ENCODE measurements at regions not wholly inside any gene's neighbourhood (a gene's known extent, or its start where the extent isn't known, plus 50 kb on each side); places are given as distances from the start of the nearest gene placed in this dataset.

DNA sequence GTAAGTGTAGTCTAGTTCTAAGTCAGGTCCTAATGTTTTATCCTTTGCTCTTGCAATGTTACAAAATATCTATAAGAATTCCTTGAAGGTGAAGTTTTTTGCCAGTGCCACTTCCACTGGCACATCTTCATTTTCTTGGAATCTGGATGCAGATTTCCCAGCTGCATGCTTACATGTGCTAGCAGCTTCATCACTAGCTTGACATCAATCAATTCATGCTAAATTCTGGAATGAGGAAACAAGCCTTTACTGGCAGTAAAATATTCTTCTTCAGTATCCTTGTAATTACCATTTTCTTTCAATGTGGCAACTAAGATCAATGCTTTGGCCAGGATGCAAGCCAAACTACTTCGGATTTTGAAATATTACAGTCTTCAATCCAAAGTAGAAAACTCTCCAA, 200.6 kb upstream of the SIX2 start:
- TF ChIP-seq HNF4A (conservative IDR thresholded peaks at IDR 0.05) (no peak), NR2F2 (IDR thresholded peaks at IDR 0.05) (no peak), YY1 (IDR thresholded peaks at IDR 0.05) (no peak), MAX (IDR thresholded peaks at IDR 0.05) (no peak), TAF1 (conservative IDR thresholded peaks at IDR 0.05) (no peak), EGR1 (IDR thresholded peaks at IDR 0.05; ENCODE audit: low read depth in 2 of 2) (no peak), JUND (IDR thresholded peaks at IDR 0.05) (no peak), ZBTB33 (IDR thresholded peaks at IDR 0.05) (no peak), HNF4G (IDR thresholded peaks at IDR 0.05) (no peak), RAD21 (IDR thresholded peaks at IDR 0.05) (no peak), FOXA2 (IDR thresholded peaks at IDR 0.05) (no peak), RXRA (IDR thresholded peaks at IDR 0.05) (no peak)
- TF ChIP-seq, protein P1, sequence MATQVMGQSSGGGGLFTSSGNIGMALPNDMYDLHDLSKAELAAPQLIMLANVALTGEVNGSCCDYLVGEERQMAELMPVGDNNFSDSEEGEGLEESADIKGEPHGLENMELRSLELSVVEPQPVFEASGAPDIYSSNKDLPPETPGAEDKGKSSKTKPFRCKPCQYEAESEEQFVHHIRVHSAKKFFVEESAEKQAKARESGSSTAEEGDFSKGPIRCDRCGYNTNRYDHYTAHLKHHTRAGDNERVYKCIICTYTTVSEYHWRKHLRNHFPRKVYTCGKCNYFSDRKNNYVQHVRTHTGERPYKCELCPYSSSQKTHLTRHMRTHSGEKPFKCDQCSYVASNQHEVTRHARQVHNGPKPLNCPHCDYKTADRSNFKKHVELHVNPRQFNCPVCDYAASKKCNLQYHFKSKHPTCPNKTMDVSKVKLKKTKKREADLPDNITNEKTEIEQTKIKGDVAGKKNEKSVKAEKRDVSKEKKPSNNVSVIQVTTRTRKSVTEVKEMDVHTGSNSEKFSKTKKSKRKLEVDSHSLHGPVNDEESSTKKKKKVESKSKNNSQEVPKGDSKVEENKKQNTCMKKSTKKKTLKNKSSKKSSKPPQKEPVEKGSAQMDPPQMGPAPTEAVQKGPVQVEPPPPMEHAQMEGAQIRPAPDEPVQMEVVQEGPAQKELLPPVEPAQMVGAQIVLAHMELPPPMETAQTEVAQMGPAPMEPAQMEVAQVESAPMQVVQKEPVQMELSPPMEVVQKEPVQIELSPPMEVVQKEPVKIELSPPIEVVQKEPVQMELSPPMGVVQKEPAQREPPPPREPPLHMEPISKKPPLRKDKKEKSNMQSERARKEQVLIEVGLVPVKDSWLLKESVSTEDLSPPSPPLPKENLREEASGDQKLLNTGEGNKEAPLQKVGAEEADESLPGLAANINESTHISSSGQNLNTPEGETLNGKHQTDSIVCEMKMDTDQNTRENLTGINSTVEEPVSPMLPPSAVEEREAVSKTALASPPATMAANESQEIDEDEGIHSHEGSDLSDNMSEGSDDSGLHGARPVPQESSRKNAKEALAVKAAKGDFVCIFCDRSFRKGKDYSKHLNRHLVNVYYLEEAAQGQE (IDR thresholded peaks at IDR 0.05): no peak
- TF ChIP-seq, protein P2, sequence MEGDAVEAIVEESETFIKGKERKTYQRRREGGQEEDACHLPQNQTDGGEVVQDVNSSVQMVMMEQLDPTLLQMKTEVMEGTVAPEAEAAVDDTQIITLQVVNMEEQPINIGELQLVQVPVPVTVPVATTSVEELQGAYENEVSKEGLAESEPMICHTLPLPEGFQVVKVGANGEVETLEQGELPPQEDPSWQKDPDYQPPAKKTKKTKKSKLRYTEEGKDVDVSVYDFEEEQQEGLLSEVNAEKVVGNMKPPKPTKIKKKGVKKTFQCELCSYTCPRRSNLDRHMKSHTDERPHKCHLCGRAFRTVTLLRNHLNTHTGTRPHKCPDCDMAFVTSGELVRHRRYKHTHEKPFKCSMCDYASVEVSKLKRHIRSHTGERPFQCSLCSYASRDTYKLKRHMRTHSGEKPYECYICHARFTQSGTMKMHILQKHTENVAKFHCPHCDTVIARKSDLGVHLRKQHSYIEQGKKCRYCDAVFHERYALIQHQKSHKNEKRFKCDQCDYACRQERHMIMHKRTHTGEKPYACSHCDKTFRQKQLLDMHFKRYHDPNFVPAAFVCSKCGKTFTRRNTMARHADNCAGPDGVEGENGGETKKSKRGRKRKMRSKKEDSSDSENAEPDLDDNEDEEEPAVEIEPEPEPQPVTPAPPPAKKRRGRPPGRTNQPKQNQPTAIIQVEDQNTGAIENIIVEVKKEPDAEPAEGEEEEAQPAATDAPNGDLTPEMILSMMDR (IDR thresholded peaks at IDR 0.05; ENCODE audit: low read depth, low read length, missing input control): no peak
- no peaks in the 10 kb centered on the region for H3K36me3 ChIP-seq (ENCODE audit: control insufficient read depth in 4 of 4, insufficient read depth in 3 of 4, low read depth in 1 of 4, low read length in 3 of 4)
- WGBS: 74% methylated on average over 1 of the region's 1 CpG

DNA sequence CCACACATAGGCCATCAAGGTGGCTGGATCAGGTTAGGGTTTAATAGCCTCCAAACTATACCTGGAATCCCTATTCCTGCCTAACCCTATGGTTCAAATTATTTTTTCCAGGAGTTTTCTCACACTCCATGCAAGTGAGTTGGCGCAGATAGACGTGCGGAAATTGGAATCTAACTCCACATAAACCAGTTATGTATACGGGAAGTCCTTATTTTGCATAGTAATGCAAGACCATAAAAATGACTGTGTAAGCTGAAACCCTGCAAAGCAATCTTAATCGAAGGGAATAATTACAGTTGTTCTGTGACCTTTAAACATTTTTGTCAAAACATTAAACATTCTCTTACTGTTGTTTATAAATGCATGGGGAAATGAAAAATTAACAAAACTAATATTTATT, 200.1 kb upstream of the SIX2 start:
- H3K36me3 ChIP-seq (ENCODE audit: control insufficient read depth in 4 of 4, insufficient read depth in 3 of 4, low read depth in 1 of 4, low read length in 3 of 4): no peaks in the 10 kb centered on the region
- TF ChIP-seq RAD21 (IDR thresholded peaks at IDR 0.05): no peak
- no peak for TF ChIP-seq HNF4G (IDR thresholded peaks at IDR 0.05)
- TF ChIP-seq GABPA (IDR thresholded peaks at IDR 0.05 in 1 of 2, conservative IDR thresholded peaks at IDR 0.05 in 1 of 2): no peak
- TF ChIP-seq YY1 (IDR thresholded peaks at IDR 0.05): no peak
- TF ChIP-seq FOXA2 (IDR thresholded peaks at IDR 0.05): no peak
- no peak for TF ChIP-seq RXRA (IDR thresholded peaks at IDR 0.05)
- no peak for TF ChIP-seq ZBTB33 (IDR thresholded peaks at IDR 0.05)
- TF ChIP-seq FOXA1 (IDR thresholded peaks at IDR 0.05): no peak
- TF ChIP-seq HNF4A (conservative IDR thresholded peaks at IDR 0.05): no peak
- TF ChIP-seq TAF1 (conservative IDR thresholded peaks at IDR 0.05): no peak
- TF ChIP-seq EGR1 (IDR thresholded peaks at IDR 0.05; ENCODE audit: low read depth in 2 of 2): no peak
- no peak for TF ChIP-seq ATF3 (IDR thresholded peaks at IDR 0.05)
- TF ChIP-seq SP1 (IDR thresholded peaks at IDR 0.05): no peak
- TF ChIP-seq, protein P1 (IDR thresholded peaks at IDR 0.05): no peak
- H3K9ac ChIP-seq (ENCODE audit: low read depth in 1 of 2, low read length in 2 of 2): no peak overlapping the region
- no peak overlapping the region for H3K27ac ChIP-seq (ENCODE audit: low read depth in 1 of 2, low read length in 2 of 2)
- no peaks in the 10 kb centered on the region for H3K9me3 ChIP-seq (ENCODE audit: control insufficient read depth in 4 of 4, low read length in 3 of 4)
- no peaks in the 10 kb centered on the region for H3K4me1 ChIP-seq (ENCODE audit: control insufficient read depth in 4 of 4, insufficient read depth in 4 of 4, low read length in 3 of 4)
- no peak overlapping the region for H3K4me3 ChIP-seq (ENCODE audit: low read depth in 1 of 3, low read length in 3 of 3)
- DNase-seq (ENCODE audit: low spot score): no peak
- H3K27me3 ChIP-seq (ENCODE audit: control insufficient read depth in 4 of 4, insufficient read depth in 4 of 4, low read length in 3 of 4): no peaks in the 10 kb centered on the region
- WGBS: 83% methylated on average over 5 of the region's 5 CpGs

More for the DNA sequence above, 200.6 kb upstream of the SIX2 start:
- DNase-seq (ENCODE audit: low spot score): no peak
- Histone ChIP-seq H3K4me3 (ENCODE audit: low read depth in 1 of 3, low read length in 3 of 3) (no peak overlapping the region), H3K9ac (ENCODE audit: low read depth in 1 of 2, low read length in 2 of 2) (no peak overlapping the region), H3K4me1 (ENCODE audit: control insufficient read depth in 4 of 4, insufficient read depth in 4 of 4, low read length in 3 of 4) (no peaks in the 10 kb centered on the region), H3K9me3 (ENCODE audit: control insufficient read depth in 4 of 4, low read length in 3 of 4) (no peaks in the 10 kb centered on the region), H3K27me3 (ENCODE audit: control insufficient read depth in 4 of 4, insufficient read depth in 4 of 4, low read length in 3 of 4) (no peaks in the 10 kb centered on the region), H3K27ac (ENCODE audit: low read depth in 1 of 2, low read length in 2 of 2) (no peak overlapping the region)
